ENCODE measurements at regions not wholly inside any gene's neighbourhood (a gene's known extent, or its start where the extent isn't known, plus 50 kb on each side); places are given as distances from the start of the nearest gene placed in this dataset.
"Not testable (repeated sequence)": the region's sequence is repeated elsewhere in the genome, so short reads cannot be mapped to it uniquely, and the experiment has no call there.

DNA sequence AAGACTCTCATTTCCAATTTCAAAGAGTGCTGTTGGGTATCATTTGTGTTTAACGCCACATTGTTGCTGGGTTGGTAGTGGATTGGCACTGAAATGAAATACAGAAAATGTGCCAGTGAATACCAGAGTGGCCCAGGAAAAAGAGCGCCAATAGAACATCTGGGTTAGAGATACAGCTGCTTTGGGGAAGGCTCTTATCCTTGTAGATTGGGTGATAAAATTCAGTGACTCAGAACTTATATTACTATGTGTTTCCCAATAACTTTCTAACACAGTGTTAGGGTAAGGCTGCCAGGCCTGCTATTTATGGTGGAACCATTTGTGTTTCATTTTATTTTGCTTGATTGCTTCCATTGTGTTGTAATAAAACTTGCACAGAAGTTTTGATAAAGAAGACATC, 168.2 kb upstream of the SSTR1 start:
- no peak for TF ChIP-seq TAF1 (IDR thresholded peaks at IDR 0.05; ENCODE audit: borderline replicate concordance, low read depth, low read length)
- no peak for TF ChIP-seq POLR2AphosphoS5 (IDR thresholded peaks at IDR 0.05; ENCODE audit: low read depth, low read length)
- no peak for TF ChIP-seq POLR2A (IDR thresholded peaks at IDR 0.05; ENCODE audit: low read depth, low read length)
- no peak for FAIRE-seq
- no peak for DNase-seq (ENCODE audit: insufficient read length)

DNA sequence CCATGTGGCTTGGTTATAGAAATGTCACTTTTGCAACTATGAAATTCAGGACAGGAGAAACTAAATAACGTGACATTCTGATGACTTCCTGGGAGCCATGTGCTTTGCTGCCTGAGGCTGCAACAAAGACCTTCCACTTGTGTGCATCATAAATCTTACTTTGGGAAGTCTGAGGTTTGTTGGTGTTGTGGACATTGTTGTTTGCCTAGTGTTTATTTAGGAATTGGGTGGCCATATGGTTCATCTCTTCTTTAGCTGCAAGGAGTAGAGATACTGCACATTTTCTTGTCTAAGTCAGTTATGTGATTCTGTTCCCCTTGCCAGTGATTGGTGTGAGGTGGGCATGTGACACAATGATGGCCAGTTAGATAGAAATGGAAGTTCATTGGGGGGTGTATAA, 167.3 kb upstream of the SSTR1 start:
- DNase-seq (ENCODE audit: insufficient read length), result no peak
- TF ChIP-seq POLR2AphosphoS5 (IDR thresholded peaks at IDR 0.05; ENCODE audit: low read depth, low read length), result no peak
- TF ChIP-seq POLR2A (IDR thresholded peaks at IDR 0.05; ENCODE audit: low read depth, low read length), result no peak
- no peak for TF ChIP-seq TAF1 (IDR thresholded peaks at IDR 0.05; ENCODE audit: borderline replicate concordance, low read depth, low read length)
- no peak for FAIRE-seq

- DNase-seq (ENCODE audit: insufficient read length) (no peak), FAIRE-seq (no peak)
- no peak for TF ChIP-seq POLR2A (IDR thresholded peaks at IDR 0.05; ENCODE audit: low read depth, low read length)
- no peak for TF ChIP-seq POLR2AphosphoS5 (IDR thresholded peaks at IDR 0.05; ENCODE audit: low read depth, low read length)
- no peak for TF ChIP-seq TAF1 (IDR thresholded peaks at IDR 0.05; ENCODE audit: borderline replicate concordance, low read depth, low read length)
Observed at GRCh38 chr14:38042322-38042721, 165.4 kb upstream of the SSTR1 start.

DNA sequence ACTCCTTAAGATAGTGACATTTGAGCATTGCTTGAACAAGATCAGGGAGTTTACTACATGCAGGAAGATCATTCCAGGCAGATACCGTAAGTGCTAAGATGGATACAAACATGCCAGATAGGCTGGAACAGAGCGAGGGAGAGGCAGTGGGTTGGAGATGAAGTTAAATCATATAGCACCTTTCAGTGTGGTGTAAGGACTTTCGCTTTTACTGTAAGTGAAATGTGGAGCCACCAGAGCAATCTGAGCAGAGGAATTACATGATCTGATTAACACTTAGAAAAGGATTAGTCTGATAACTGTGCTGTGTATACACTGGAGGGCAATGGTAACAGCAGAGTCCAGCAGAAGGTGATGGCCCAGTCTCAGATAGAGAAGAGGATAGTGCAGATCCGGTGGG, 163.0 kb upstream of the SSTR1 start:
- no peak for DNase-seq (ENCODE audit: insufficient read length)
- FAIRE-seq, result no peak
- TF ChIP-seq POLR2AphosphoS5 (IDR thresholded peaks at IDR 0.05; ENCODE audit: low read depth, low read length) (no peak), POLR2A (IDR thresholded peaks at IDR 0.05; ENCODE audit: low read depth, low read length) (no peak), TAF1 (IDR thresholded peaks at IDR 0.05; ENCODE audit: borderline replicate concordance, low read depth, low read length) (no peak)

- FAIRE-seq (no peak), DNase-seq (ENCODE audit: insufficient read length) (no peak)
- TF ChIP-seq POLR2A (IDR thresholded peaks at IDR 0.05; ENCODE audit: low read depth, low read length), result no peak
- TF ChIP-seq TAF1 (IDR thresholded peaks at IDR 0.05; ENCODE audit: borderline replicate concordance, low read depth, low read length), result no peak
- no peak for TF ChIP-seq POLR2AphosphoS5 (IDR thresholded peaks at IDR 0.05; ENCODE audit: low read depth, low read length)
Observed at GRCh38 chr14:38045461-38045860, 162.2 kb upstream of the SSTR1 start.

DNA sequence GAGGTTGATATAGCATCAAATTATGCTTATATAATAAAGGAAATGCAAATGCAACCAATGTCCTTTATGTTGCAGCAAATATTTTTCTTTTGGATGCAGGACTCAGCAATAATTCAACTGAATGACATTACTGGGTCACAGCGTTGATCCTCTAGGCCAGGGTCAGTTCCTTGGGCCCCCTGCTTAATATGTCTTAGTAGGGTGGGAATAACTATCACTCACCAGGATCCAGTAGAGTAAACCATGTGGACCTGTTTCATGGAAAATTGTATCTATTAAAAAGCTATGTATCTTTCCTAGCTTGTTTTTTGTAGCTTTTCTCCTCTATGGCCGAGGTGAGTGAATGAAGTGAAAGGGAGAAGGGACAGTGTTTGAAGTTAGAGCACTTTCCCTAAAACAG, 161.5 kb upstream of the SSTR1 start:
- DNase-seq (ENCODE audit: insufficient read length) (no peak), FAIRE-seq (no peak)
- TF ChIP-seq POLR2A (IDR thresholded peaks at IDR 0.05; ENCODE audit: low read depth, low read length), result no peak
- no peak for TF ChIP-seq POLR2AphosphoS5 (IDR thresholded peaks at IDR 0.05; ENCODE audit: low read depth, low read length)
- TF ChIP-seq TAF1 (IDR thresholded peaks at IDR 0.05; ENCODE audit: borderline replicate concordance, low read depth, low read length), result no peak

DNA sequence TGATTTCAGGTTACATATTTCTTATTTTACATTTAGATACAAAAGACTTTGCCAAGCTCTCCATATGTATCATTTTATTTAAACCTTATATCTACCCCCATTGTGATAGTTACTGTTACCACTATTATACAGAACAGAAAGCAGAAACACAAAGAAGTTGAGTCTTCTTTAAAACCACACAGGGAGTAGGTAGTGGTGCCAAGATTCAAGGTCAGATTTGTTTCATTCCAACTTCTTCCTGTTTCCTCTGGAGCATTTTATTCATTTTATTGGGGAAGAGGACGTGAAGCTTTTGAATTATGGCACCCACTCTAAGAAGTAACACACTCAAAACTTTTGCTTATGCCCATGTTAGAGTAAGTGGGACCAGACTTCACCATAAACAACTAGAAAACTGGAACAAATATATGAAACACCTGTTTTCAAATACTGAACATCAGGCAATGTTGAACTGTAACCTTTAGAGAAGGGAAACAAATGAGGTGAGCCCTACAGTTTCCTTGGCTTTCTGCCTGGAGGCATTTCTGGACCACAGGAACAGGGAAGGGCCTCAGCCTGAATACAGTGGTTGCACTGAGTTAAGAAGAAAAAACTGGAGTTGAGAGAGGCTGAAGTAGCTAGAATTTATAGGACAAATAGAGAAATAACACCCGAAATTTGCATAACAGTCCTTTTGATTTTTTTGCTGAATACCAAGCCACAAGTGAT, 160.4 kb upstream of the SSTR1 start:
- TF ChIP-seq TAF1 (IDR thresholded peaks at IDR 0.05; ENCODE audit: borderline replicate concordance, low read depth, low read length) (no peak), POLR2AphosphoS5 (IDR thresholded peaks at IDR 0.05; ENCODE audit: low read depth, low read length) (no peak), POLR2A (IDR thresholded peaks at IDR 0.05; ENCODE audit: low read depth, low read length) (no peak)
- no peak for DNase-seq (ENCODE audit: insufficient read length)
- no peak for FAIRE-seq

DNA sequence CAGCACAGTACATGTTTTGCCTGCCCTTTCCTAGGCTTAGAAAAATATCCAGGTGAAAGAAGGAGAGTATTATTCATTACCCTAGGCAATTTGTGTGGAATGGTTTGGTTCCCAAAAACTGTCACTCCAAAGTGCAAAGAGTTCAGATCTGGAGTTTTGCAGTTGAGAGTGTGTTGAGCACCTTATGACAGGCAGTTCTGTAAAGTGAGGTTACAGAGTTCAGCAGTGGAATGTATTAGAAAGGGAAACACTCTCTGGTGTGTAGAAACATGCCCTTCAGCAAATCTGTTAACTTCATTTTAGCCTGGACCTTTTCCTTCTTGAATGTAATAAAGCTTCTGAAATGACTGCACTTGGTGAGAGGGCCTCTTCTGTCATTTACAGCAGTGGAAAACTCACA, 154.0 kb upstream of the SSTR1 start:
- DNase-seq (ENCODE audit: insufficient read length), result no peak
- FAIRE-seq, result no peak
- TF ChIP-seq TAF1 (IDR thresholded peaks at IDR 0.05; ENCODE audit: borderline replicate concordance, low read depth, low read length) (no peak), POLR2AphosphoS5 (IDR thresholded peaks at IDR 0.05; ENCODE audit: low read depth, low read length) (no peak), POLR2A (IDR thresholded peaks at IDR 0.05; ENCODE audit: low read depth, low read length) (no peak)

- DNase-seq (ENCODE audit: insufficient read length), result no peak
- no peak for TF ChIP-seq POLR2A (IDR thresholded peaks at IDR 0.05; ENCODE audit: low read depth, low read length)
- TF ChIP-seq POLR2AphosphoS5 (IDR thresholded peaks at IDR 0.05; ENCODE audit: low read depth, low read length), result no peak
- TF ChIP-seq TAF1 (IDR thresholded peaks at IDR 0.05; ENCODE audit: borderline replicate concordance, low read depth, low read length), result no peak
Observed at GRCh38 chr14:38056270-38056669, 151.4 kb upstream of the SSTR1 start.

DNA sequence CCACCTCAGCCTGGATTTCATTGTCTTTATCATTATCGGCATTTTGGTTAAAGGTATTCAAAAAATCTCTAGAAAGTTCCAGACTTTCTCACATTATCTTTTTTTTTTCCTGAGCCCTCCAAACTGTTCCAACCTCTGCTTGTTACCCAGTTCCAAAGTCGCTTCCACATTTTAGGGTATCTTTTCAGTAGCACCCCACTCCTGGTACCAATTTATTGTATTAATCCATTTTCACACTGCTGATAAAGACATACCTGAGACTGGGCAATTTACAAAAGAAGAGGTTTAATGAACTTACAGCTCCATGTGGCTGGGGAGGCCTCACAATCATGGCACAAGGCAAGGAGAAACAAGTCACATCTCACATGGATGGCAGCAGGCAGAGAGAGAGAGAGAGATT, 145.5 kb upstream of the SSTR1 start:
- DNase-seq (ENCODE audit: insufficient read length); FAIRE-seq: not testable (repeated sequence)

More at GRCh38 chr14:38056270-38056669, 151.4 kb upstream of the SSTR1 start:
- no peak for FAIRE-seq

DNA sequence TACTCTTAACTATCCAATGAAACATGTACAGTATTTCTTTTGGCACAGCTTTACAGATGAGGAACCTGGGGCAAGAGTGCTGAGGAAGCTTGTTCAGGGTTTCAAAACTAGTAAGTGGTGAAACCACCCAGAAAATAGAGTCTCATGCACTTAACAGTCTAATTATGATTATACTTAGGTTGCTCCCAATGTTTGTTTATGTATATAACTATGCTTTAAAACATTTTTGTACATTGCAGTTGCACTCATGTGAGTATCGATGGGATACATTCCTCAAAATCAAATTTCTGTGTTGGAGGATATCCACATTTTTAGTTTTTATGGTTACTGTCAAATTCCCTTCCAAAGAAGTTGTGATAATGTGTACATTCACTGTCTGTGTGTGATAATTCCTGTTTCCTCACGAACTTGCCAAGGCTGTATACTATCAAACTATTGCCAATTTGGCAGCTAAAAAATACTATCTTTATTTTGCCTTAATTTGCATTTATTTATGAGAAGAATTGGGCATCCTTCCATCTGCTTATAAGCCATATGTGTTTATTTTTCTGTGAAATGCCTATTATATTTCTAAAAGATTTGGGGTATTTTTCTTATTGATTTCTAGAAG, 143.9 kb upstream of the SSTR1 start:
- no peak for FAIRE-seq
- DNase-seq (ENCODE audit: insufficient read length), result no peak
- TF ChIP-seq TAF1 (IDR thresholded peaks at IDR 0.05; ENCODE audit: borderline replicate concordance, low read depth, low read length) (no peak), POLR2A (IDR thresholded peaks at IDR 0.05; ENCODE audit: low read depth, low read length) (no peak), POLR2AphosphoS5 (IDR thresholded peaks at IDR 0.05; ENCODE audit: low read depth, low read length) (no peak)

DNA sequence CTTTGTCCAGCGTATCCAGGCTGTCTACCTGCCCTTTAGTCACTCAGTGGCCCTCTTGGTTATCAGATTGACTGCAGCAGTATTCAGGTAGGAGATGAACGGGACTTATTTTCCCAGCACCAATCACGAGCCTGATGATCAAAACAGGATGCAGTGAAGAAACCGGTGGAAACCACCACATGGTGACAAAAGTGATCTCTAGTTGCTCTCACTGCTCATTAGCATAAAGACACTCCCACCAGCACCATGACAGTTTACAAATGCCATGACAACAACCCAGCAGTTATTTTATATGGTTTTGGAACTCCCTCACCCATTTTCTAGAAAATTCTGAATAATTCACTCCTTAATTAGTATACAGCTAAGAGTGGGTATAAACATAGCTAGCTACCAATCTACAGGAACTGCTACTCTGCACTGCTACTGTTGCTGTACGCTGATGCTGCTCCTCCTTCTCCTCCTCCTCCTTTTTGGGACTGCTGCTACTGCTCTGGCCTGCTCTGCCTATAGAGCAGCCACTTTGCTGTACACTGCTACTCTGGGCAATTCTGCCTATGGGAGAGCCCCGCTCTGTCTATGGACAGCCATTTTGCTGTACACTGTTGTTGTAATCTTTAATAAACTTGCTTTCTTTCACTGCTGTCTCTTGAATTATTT, 142.5 kb upstream of the SSTR1 start:
- TF ChIP-seq POLR2A (IDR thresholded peaks at IDR 0.05; ENCODE audit: low read depth, low read length), result no peak
- no peak for TF ChIP-seq POLR2AphosphoS5 (IDR thresholded peaks at IDR 0.05; ENCODE audit: low read depth, low read length)
- TF ChIP-seq TAF1 (IDR thresholded peaks at IDR 0.05; ENCODE audit: borderline replicate concordance, low read depth, low read length), result no peak
- FAIRE-seq, result no peak
- DNase-seq (ENCODE audit: insufficient read length), result no peak
